Neural cell (in vitro differentiated cells): ENCODE measurements at regions not wholly inside any gene's neighbourhood (a gene's known extent, or its start where the extent isn't known, plus 50 kb on each side); places are given as distances from the start of the nearest gene placed in this dataset.

ENCODE experiments used
- CTCF ChIP-seq: fragments of 450-650 bp; IDR thresholded peaks from 2 replicates; pipeline ENCODE4 v1.5.1; 2014; ENCODE audit warnings: antibody characterized with exemption, mild to moderate bottlenecking, moderate library complexity; ENCODE audit not compliant: poor library complexity, severe bottlenecking
- EP300 ChIP-seq: fragments of 450-650 bp; conservative IDR thresholded peaks from 2 replicates; pipeline ENCODE4 v1.6.1; 2014; ENCODE audit warnings: antibody characterized with exemption, mild to moderate bottlenecking, moderate library complexity; ENCODE audit not compliant: poor library complexity, severe bottlenecking
- EZH2 ChIP-seq: fragments of 200-600, 300-800 bp; shearing (Covaris generic), sonication (generic); IDR thresholded peaks from 2 replicates; pipeline ENCODE4 v1.6.1; 2014; ENCODE audit warnings: antibody characterized with exemption, low read length, borderline replicate concordance, mild to moderate bottlenecking; ENCODE audit not compliant: insufficient read depth, poor library complexity, severe bottlenecking
- MXI1 ChIP-seq: fragments of 450-650 bp; conservative IDR thresholded peaks from 2 replicates; pipeline ENCODE4 v1.6.1; 2014; ENCODE audit warnings: antibody characterized with exemption, mild to moderate bottlenecking; ENCODE audit not compliant: poor library complexity, severe bottlenecking
- POLR2AphosphoS5 ChIP-seq: IDR thresholded peaks from 2 replicates; pipeline ENCODE4 v1.6.1; 2012
- RAD21 ChIP-seq: fragments of 450-650 bp; conservative IDR thresholded peaks from 2 replicates; pipeline ENCODE4 v1.6.1; 2014; ENCODE audit warnings: antibody characterized with exemption, mild to moderate bottlenecking, moderate library complexity
- REST ChIP-seq: IDR thresholded peaks from 2 replicates; pipeline ENCODE4 v1.6.1; 2012; ENCODE audit warnings: borderline replicate concordance
- TAF1 ChIP-seq: IDR thresholded peaks from 2 replicates; pipeline ENCODE4 v1.6.1; 2012; ENCODE audit warnings: low read depth

GRCh38 chr5:53362521-53362941, 117.9 kb upstream of the FST start:
- TF ChIP-seq CTCF (no peak), POLR2AphosphoS5 (no peak), EZH2 (no peak), EP300 (no peak), RAD21 (no peak), MXI1 (no peak), TAF1 (no peak), REST (no peak)
